Lower leg skin (tissue), 3 donors: ENCODE measurements at regions not wholly inside any gene's neighbourhood (a gene's known extent, or its start where the extent isn't known, plus 50 kb on each side); places are given as distances from the start of the nearest gene placed in this dataset.

Experiments used
- CTCF ChIP-seq, 3 donors: fragments of 450-650 bp; IDR thresholded peaks; one replicate each; pipeline ENCODE4 v1.5.1; 2016; ENCODE audit warnings: antibody characterized with exemption in 3 of 3, mild to moderate bottlenecking in 3 of 3, moderate library complexity in 2 of 3
- POLR2A ChIP-seq, 2 donors: fragments of 450-650 bp; IDR thresholded peaks; one replicate each; pipeline ENCODE4 v1.6.1; 2016 to 2017; ENCODE audit warnings: antibody characterized with exemption in 2 of 2, mild to moderate bottlenecking in 1 of 2, moderate library complexity in 1 of 2

DNA sequence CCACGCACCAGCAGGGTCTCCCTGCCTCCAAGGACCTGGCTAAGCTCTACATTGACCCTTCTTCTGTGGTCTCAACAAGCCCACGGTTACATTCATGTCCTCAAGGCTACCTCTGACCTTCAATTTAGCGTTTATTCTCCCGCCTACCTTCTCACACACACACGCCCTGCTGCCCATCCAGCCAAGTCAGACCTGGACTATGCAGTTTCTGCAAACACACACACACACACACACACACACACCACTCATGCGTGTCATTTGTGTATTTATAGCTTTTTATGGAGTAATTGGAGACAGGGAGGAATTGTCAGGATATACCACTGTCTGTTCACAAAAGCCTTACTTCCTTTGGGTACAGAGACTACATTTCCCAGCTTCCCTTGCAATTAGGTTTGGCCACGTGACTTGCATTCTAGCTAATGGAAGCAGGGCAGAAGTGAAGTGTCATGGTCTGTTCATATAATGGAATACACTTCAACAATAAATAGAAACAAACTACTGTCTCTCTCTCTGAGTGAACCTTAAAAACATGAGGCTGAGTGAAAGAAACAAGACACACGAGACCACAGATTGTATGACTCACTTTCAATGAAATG is 53.8 kb upstream of the CPXM2 start:
- no peak for TF ChIP-seq POLR2A (IDR thresholded peaks at IDR 0.05)
- TF ChIP-seq CTCF (IDR thresholded peaks at IDR 0.05) = no peak
